Natural killer cell treated with Interleukin-12 subunit alpha and Interleukin-12 subunit beta and Interleukin-15 and Interleukin-18, amount 100 ng/mL, for 72 hours (primary cell): ENCODE measurements at regions not wholly inside any gene's neighbourhood (a gene's known extent, or its start where the extent isn't known, plus 50 kb on each side); places are given as distances from the start of the nearest gene placed in this dataset.
A peak's percentile ranks its signal among the peaks of the same experiment; 100 is the strongest.
"Not testable (repeated sequence)": the region's sequence is repeated elsewhere in the genome, so short reads cannot be mapped to it uniquely, and the experiment has no call there.

ENCODE experiments used
- ATAC-seq, 2 donors: fragments of 150-1000 bp; cut with Tn5 transposase in 1 of 2; sonication (Bioruptor Pico), chemical (Tn5 transposase) in 1 of 2; 2 replicates each; pipeline ENCODE4 v1.10.0; 2021
- DNase-seq: peaks from one replicate; pipeline ENCODE4 v3.0.0; 2022; ENCODE audit warnings: low spot score
- H3K27ac Mint-ChIP-seq, 2 donors: 1 replicate in 1 of 2; 2 replicates in 1 of 2; pipeline ENCODE4 v1.8.0; 2022; ENCODE audit warnings: mixed read lengths in 2 of 2, mild to moderate bottlenecking in 1 of 2, moderate library complexity in 1 of 2
- H3K27me3 Mint-ChIP-seq, 2 donors: 1 replicate in 1 of 2; 2 replicates in 1 of 2; pipeline ENCODE4 v1.8.0; 2022; ENCODE audit warnings: mixed read lengths in 2 of 2
- H3K36me3 Mint-ChIP-seq: one replicate; pipeline ENCODE4 v1.8.0; 2022; ENCODE audit warnings: mixed read lengths
- H3K4me1 Mint-ChIP-seq, 2 donors: 1 replicate in 1 of 2; 2 replicates in 1 of 2; pipeline ENCODE4 v1.8.0; 2022; ENCODE audit warnings: low read depth in 2 of 2, mixed read lengths in 2 of 2, mild to moderate bottlenecking in 1 of 2
- H3K4me3 Mint-ChIP-seq: one replicate; pipeline ENCODE4 v1.8.0; 2022; ENCODE audit warnings: mixed read lengths
- H3K9me3 Mint-ChIP-seq: 2 replicates; pipeline ENCODE4 v1.8.0; 2022; ENCODE audit warnings: mixed read lengths

DNA sequence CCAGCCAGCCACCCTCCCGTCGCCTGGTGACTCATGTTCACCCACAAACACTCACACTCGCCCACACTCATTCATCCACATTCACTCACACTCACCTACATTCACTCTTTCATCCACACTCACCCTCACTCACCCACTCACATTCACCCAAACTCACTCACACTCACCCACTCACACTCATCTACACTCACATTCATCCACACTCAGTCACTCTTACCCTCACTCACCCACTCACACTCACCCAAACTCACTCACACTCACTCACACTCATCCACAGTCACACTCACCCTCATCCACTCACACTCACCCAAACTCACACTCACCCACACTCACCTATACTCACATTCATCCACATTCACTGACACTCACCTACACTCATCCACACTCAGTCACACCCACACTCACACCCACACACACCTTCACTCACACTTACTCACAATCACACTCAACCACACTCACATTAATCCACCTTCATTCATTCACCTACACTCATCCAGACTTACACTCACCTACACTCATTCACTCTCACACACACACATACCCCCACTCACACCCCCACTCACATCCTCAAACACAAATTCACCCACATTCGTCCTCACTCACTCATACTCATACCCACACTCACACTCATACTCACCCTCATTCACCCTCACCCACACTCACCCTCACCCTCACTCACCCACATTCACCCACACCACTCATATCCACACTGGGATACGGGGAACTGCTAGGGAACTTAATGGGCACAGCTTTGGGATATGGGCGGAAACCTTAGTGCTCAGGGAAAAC lies 2221.6 kb upstream of the AGA start:
- DNase-seq (no peak), ATAC-seq (peak in 1 of 2 donors; percentile 44)
- Mint-ChIP-seq H3K4me1 (no peaks in the 10 kb centered on the region), H3K4me3 (no peak overlapping the region), H3K27me3 (no peaks in the 10 kb centered on the region), H3K27ac (no peak overlapping the region), H3K9me3 (peaks cover 28% of the 10 kb centered on the region), H3K36me3 (peaks cover 15% of the 10 kb centered on the region)

DNA sequence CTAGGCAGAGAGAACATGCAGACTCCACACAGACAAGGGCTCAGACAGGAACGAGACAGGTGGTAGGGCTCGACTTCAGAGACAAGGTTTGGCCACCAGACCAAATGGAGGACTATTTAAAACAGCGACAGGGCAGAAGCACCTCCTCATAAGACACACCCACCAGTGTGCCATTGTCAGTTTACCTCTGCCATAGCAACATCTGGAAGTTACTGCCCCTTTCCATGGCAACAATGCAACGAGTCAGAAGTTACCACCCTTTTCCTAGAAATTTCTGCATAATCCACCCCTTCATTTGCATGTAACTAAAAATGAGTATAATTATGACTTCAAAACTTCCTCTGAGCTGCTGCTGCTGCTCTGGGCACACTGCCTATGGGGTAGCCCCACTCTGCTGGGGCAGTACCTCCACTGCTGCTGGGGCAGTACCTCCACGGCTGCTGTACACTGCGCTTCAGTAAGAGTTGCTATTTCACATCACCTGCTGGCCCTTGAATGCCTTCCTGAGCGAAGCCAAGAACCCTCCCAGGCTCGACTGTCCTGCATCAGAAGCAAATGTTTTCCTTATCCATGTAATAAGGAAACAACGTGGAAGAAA lies 2222.3 kb upstream of the AGA start:
- ATAC-seq = no peak
- DNase-seq = no peak
- Mint-ChIP-seq H3K36me3 (peaks cover 14% of the 10 kb centered on the region), H3K4me3 (no peak overlapping the region), H3K9me3 (peaks cover 28% of the 10 kb centered on the region), H3K27ac (no peak overlapping the region), H3K27me3 (no peaks in the 10 kb centered on the region), H3K4me1 (no peaks in the 10 kb centered on the region)

DNA sequence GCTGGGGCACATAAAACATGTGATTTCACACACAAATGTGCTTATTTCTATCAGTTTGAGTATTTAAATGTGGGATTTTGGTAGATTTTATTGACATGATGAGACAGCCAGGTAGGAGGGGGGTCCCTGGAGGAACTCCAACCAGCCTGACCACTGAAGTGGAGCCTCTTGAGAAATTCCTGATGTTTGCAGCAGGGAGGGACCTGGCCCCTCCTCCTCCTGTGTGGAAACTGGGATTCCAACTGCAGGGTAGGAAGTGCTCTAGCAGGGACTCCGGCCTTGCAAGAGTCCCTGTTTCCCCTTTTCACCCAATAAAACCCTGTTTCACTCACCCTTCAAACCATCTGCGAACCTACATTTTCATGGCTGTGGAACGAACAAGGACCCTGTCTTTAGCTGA lies 2224.0 kb upstream of the AGA start:
- no peak for ATAC-seq
- no peak for DNase-seq
- Mint-ChIP-seq H3K27me3 (no peaks in the 10 kb centered on the region), H3K4me1 (no peaks in the 10 kb centered on the region), H3K4me3 (no peak overlapping the region), H3K36me3 (peaks cover 8% of the 10 kb centered on the region), H3K9me3 (peaks cover 20% of the 10 kb centered on the region), H3K27ac (no peak overlapping the region)

DNA sequence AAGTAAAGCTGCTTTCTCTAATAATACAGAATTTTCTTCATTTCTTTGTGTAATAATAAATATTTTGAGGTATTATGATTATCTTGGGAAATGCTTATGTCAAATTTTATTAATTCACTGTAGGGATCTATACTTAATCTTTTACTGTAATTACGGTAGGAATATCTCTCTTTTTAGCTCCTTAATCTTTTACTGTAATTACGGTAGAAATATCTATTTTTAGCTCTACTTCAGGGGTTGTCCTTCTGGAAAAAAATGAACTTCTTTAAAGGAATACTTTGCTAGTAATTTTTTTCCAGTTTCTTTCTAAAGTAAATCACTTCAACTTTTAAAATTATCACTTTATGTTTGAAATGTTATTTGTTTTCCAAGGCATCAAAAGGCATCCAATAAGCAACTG lies 2229.4 kb upstream of the AGA start:
- Mint-ChIP-seq H3K27me3 (no peaks in the 10 kb centered on the region), H3K36me3 (no peaks in the 10 kb centered on the region), H3K27ac (no peak overlapping the region), H3K9me3 (peaks cover 14% of the 10 kb centered on the region), H3K4me1 (no peaks in the 10 kb centered on the region), H3K4me3 (no peak overlapping the region)
- DNase-seq (no peak), ATAC-seq (no peak)

DNA sequence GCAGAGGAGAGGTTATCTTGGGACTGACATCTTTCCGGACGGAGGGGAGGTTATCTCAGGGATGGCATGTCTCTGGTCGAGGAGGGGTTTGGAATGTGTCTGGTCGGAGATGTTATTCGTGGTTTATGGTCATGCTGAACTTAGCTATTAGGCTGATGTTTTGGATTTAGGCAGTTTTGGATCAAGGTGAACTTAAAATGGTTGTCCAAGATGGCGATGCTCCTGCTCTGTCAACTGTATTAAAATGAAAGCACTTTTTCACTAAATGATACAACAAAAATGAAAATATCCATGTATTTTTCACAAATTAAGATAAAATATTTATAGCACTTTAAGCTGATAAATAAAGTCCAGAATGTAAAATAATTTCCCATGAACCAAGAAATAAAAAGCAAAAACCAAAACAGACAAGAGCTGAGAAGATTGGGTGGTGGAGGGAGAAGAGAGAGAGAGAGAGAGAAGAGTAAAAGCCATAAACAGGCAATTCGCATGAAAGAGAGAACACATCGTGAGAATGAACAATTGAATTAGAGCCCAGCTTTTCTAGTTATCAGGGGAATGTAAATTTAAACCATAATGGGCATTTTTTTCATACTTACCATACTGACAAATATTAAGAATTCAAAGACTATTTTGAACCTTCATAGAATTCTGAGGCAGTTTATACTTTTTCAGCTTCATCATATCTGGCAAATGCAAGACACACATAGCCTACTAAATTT lies 2236.0 kb upstream of the AGA start:
- Mint-ChIP-seq H3K27ac (no peak overlapping the region), H3K36me3 (peaks cover 11% of the 10 kb centered on the region), H3K4me3 (no peak overlapping the region), H3K9me3 (peaks cover 22% of the 10 kb centered on the region), H3K27me3 (no peaks in the 10 kb centered on the region), H3K4me1 (no peaks in the 10 kb centered on the region)
- DNase-seq = no peak
- ATAC-seq = no peak

DNA sequence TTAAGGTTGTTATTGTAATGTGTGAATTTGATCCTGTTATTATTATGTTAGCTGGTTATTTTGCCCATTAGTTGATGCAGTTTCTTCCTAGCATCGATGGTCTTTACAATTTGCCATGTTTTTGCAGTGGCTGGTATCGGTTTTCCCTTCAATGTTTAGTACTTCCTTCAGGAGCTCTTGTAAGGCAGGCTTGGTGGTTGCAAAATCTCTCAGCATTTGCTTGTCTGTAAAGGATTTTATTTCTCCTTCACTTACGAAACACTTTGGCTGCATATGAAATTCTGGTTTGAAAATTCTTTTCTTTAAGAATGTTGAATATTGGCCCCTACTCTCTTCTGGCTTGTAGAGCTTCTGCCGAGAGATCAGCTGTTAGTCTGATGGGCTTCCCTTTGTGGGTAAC lies 2241.4 kb upstream of the AGA start:
- H3K9me3 Mint-ChIP-seq = peaks cover 19% of the 10 kb centered on the region
- H3K4me1 Mint-ChIP-seq, H3K27ac Mint-ChIP-seq, DNase-seq, ATAC-seq, H3K36me3 Mint-ChIP-seq, H3K27me3 Mint-ChIP-seq, H3K4me3 Mint-ChIP-seq: not testable (repeated sequence)

DNA sequence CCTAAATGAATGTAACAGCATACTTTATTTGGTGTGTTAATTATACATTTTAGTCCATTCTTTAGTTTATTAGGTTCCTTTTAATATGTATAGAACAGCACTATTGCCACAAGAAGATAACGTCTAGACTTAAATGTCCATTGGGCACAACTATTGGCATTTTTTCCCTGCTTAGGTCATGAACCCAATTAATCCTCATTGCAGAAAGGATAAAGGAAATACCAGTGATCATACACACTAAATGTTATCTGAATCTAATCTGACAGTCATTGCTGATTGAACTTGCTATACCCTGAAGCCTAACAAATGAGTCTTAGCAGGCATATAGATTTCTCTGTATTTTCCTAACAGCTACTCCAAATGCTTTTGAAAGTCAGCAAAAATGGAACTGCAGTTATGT lies 2250.0 kb upstream of the AGA start:
- Mint-ChIP-seq H3K4me1 (no peaks in the 10 kb centered on the region), H3K36me3 (peaks cover 4% of the 10 kb centered on the region), H3K9me3 (peaks cover 13% of the 10 kb centered on the region), H3K4me3 (no peak overlapping the region), H3K27me3 (no peaks in the 10 kb centered on the region), H3K27ac (no peak overlapping the region)
- ATAC-seq (no peak), DNase-seq (no peak)

DNA sequence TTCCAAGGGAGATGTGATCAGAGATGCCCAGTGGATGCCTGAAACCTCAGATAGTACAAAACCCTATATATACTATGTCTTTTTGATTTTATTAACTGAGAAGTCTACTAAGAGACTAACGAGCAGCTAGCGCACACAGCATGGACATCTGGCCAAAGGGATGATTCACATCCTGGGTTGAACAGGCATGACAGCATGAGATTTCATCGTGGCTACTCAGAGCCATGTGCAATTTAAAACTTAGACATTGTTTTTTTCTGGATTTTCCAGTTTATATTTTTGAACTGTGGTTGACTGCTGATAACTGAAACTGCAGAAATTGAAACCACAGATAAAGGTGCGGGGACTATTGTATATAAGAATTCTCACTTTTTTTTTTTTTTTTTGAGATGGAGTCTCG lies 2252.9 kb upstream of the AGA start:
- H3K9me3 Mint-ChIP-seq = peaks cover 11% of the 10 kb centered on the region
- H3K27ac Mint-ChIP-seq = no peak overlapping the region
- ATAC-seq (no peak), DNase-seq (no peak)
- H3K27me3 Mint-ChIP-seq = no peaks in the 10 kb centered on the region
- H3K36me3 Mint-ChIP-seq = peaks cover 4% of the 10 kb centered on the region
- H3K4me1 Mint-ChIP-seq = no peaks in the 10 kb centered on the region
- no peak overlapping the region for H3K4me3 Mint-ChIP-seq

DNA sequence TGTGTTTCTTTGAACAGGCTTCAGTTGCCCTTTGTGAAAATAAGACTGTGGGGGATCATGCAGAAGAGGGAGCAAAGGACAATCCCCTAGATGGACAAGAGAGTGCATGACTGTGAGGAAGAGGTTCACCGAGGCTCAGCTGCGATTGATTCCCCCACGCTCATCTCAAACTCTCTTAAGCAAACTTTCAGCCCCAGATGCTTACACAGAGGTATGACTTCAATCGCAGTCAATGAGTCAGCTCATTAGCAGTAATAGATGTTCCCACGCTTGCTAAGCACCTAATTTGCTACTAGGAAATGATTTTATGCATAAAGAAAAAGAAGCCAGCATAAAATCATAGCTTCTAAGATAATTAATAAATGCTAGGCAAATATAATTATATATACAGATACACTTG lies 2256.1 kb upstream of the AGA start:
- H3K4me3 Mint-ChIP-seq = no peak overlapping the region
- ATAC-seq = no peak
- peaks cover 11% of the 10 kb centered on the region for H3K9me3 Mint-ChIP-seq
- no peak overlapping the region for H3K27ac Mint-ChIP-seq
- no peaks in the 10 kb centered on the region for H3K4me1 Mint-ChIP-seq
- no peak for DNase-seq
- peaks cover 6% of the 10 kb centered on the region for H3K36me3 Mint-ChIP-seq
- no peaks in the 10 kb centered on the region for H3K27me3 Mint-ChIP-seq

DNA sequence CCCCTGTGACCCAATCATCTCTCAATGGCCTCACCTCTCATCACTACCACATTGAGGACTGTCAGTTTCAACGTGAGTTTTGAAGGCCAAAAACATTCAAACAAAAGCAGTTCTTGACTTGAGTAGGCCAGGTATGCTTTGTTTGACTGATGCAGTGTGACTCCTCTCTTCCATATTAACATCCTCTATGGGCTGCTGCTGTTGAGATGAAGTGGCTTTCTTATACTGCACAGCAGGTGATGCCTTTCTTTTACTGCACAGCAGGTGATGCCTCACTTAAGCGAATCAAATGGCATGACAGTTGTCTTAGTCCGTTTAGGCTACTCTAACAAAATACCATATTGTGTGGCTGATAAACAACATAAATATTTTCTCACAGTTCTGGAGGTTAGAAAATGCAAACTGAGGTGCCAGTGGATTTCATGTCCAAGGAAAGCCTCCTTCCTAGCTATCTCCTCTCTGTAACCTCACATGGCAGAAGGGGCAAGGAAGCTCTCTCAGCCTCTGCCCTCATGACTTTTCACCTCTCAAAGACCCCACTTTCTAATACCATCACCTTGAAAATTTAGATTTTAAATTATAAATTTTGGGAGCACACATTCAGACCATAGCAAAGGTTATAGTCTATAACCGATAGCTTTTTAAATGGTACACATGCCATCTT lies 2267.9 kb upstream of the AGA start:
- peaks cover 4% of the 10 kb centered on the region for H3K36me3 Mint-ChIP-seq
- no peak overlapping the region for H3K4me3 Mint-ChIP-seq
- H3K27me3 Mint-ChIP-seq = no peaks in the 10 kb centered on the region
- no peak overlapping the region for H3K27ac Mint-ChIP-seq
- DNase-seq = no peak
- no peak for ATAC-seq
- H3K4me1 Mint-ChIP-seq = no peaks in the 10 kb centered on the region
- H3K9me3 Mint-ChIP-seq = peaks cover 8% of the 10 kb centered on the region

DNA sequence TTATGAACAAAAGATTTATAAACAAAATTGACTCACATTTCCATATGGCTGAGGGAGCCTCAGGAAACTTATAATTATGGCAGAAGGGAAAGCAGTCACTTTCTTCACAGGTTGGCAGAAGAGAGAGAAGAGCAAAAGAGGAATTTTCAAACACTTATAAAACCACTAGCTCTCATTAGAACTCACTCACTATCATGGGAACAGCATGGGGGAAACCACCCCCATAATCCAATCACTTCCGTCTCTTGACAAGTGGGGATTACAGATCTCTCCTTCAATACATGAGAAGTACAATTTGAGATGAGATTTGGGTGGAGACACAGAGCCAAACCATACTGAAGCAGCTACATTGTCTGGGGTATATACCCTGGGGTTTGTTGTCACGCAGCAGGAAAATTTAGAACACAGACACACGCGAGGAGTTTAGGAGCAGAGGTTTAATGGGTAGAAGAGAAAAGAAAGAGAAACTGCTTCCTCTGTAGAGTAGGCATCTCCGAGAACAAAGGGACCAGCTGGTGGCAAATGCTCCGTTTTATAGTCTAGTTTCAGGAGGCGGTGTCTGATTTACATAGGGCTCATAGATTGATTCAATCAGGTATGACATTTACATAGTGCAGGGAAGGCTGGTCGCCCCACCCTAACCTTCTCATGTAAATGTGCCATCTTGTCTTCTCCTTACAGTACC lies 2277.7 kb upstream of the AGA start:
- Mint-ChIP-seq H3K4me3 (no peak overlapping the region), H3K27me3 (no peaks in the 10 kb centered on the region), H3K36me3 (peaks cover 8% of the 10 kb centered on the region), H3K27ac (no peak overlapping the region), H3K9me3 (peaks cover 21% of the 10 kb centered on the region), H3K4me1 (no peaks in the 10 kb centered on the region)
- DNase-seq = no peak
- no peak for ATAC-seq

DNA sequence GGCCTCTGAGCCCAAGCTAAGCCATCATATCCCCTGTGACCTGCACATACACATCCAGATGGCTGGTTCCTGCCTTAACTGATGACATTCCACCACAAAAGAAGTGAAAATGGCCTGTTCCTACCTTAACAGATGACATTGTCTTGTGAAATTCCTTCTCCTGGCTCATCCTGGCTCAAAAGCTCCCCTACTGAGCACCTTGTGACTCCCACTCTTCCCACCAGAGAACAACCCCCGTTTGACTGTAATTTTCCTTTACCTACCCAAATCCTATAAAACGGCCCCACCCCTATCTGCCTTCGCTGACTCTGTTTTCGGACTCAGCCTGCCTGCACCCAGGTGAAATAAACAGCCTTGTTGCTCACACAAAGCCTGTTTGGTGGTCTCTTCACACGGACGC lies 2284.3 kb upstream of the AGA start:
- H3K4me3 Mint-ChIP-seq, H3K27ac Mint-ChIP-seq, H3K27me3 Mint-ChIP-seq, H3K4me1 Mint-ChIP-seq, DNase-seq, ATAC-seq: not testable (repeated sequence)
- Mint-ChIP-seq H3K9me3 (peaks cover 17% of the 10 kb centered on the region), H3K36me3 (peaks cover 18% of the 10 kb centered on the region)

DNA sequence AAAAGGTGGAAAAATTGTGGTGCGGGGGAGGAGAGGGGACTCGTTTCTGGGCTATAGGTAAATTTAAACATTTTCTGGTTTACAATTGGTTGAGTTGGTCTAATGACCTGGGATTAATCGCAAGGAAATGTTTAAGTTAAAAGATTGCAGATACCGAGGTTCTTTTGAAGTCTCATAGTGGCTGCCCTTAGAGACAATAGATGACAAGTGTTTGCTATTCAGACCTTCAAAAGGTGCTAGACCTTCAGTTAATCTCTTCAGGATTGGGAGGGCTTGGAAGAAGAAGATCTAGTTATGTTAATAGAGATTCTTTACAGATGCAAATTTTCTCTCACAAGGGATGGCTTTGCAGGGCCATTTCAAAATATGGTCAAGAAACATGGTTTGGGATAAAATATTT lies 2286.1 kb upstream of the AGA start:
- Mint-ChIP-seq H3K9me3 (peaks cover 11% of the 10 kb centered on the region), H3K36me3 (peaks cover 12% of the 10 kb centered on the region), H3K4me1 (no peaks in the 10 kb centered on the region), H3K4me3 (no peak overlapping the region), H3K27me3 (no peaks in the 10 kb centered on the region), H3K27ac (no peak overlapping the region)
- ATAC-seq = no peak
- no peak for DNase-seq
